GM12872 (cell line): ENCODE measurements at regions not wholly inside any gene's neighbourhood (a gene's known extent, or its start where the extent isn't known, plus 50 kb on each side); places are given as distances from the start of the nearest gene placed in this dataset.

Source experiments
- TF ChIP-seq, protein P1 (sequence below): IDR thresholded peaks from 3 replicates; pipeline ENCODE4 v1.5.1; 2011; ENCODE audit warnings: low read depth, mild to moderate bottlenecking, low read length, moderate library complexity; ENCODE audit not compliant: insufficient read depth

DNA sequence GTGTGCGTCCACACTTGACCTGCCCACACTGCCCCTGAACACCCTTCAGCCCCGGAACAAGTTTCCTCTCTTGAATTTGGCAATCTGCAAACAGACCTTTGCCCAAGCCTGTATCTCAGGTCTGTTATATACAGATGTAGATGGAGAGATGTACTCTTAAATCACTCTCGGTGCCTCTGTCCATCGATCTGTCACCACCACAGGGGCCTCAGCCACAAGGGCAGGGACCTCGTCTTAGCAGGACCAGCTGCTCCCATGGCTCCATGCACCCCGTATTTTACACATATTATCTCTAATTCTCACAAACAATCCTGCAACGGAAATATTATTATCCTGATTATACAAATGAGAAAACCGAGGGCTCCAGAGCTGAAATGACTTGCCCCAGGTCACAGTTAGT is 313.4 kb downstream of the BCL11B start:
- TF ChIP-seq, protein P1, sequence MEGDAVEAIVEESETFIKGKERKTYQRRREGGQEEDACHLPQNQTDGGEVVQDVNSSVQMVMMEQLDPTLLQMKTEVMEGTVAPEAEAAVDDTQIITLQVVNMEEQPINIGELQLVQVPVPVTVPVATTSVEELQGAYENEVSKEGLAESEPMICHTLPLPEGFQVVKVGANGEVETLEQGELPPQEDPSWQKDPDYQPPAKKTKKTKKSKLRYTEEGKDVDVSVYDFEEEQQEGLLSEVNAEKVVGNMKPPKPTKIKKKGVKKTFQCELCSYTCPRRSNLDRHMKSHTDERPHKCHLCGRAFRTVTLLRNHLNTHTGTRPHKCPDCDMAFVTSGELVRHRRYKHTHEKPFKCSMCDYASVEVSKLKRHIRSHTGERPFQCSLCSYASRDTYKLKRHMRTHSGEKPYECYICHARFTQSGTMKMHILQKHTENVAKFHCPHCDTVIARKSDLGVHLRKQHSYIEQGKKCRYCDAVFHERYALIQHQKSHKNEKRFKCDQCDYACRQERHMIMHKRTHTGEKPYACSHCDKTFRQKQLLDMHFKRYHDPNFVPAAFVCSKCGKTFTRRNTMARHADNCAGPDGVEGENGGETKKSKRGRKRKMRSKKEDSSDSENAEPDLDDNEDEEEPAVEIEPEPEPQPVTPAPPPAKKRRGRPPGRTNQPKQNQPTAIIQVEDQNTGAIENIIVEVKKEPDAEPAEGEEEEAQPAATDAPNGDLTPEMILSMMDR, result no peak

DNA sequence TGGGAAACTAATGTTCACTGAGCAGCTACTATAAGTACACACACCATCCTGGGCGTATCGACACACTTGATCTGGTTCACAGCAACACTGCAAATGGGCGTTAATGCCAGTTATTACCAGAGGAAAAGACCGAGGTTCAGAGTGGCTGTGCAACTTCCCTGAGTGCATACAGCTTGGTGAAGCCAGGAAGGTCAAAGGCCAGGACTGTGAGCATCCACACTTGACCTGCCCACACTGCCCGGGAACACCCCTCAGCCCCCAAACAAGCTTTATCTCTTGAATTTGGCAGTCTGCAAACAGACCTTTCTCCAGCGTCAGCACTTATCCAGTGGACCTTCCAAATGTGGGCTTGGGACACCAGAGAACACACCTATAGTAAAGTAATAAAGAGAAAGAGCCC is 312.6 kb downstream of the BCL11B start:
- TF ChIP-seq, protein P1, result no peak

DNA sequence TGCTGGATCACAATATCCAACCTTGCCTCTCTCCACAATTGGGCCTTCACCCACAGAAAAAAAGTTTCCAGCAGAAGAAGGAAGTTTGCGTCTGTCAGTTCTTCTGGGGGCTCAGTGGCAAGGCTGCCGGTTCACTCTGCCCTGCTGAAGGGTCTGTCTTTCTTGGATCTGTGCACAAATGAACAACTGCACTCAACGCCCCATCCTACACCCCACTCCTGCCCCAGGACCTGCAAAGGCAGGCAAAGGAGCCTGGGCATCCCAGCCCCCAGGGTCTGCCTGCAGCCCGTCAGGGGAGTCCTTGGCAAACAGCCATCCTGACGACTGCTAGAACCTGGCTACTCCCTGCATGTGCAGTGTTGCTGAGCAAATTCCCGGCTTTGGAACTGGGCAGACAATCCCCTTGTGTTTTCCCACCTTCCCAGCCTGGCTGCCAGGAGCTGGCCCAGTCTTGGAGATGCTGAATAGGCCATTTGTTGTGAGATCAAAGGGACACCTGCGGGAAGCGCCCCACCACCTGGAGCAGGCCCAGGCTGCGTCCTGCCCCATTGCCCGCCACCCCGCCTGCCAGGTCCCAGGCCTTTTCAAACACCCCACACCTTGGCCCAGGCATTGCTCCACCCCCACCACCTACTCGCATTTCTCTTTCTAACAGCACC is 311.9 kb downstream of the BCL11B start:
- TF ChIP-seq, protein P1, result no peak

DNA sequence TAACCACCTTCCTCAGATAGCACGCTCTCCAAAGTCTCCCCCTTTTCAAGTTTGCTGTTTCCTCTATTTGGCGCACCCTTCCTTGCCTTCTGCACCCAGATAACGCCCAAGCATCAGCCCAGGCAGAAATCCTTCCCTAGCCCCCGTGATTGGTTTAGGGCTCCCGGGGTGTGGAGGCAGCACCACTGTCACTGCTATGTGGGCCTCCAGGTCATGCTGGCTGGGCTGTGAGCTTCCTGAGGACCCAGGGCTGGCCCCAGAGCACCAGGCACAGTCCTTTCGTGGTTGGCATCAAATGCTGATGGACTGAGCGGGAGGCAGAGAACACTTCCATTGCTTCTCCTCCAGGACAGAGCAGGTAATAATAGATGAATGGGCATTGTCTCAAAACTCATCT is 311.4 kb downstream of the BCL11B start:
- TF ChIP-seq, protein P1, result no peak

DNA sequence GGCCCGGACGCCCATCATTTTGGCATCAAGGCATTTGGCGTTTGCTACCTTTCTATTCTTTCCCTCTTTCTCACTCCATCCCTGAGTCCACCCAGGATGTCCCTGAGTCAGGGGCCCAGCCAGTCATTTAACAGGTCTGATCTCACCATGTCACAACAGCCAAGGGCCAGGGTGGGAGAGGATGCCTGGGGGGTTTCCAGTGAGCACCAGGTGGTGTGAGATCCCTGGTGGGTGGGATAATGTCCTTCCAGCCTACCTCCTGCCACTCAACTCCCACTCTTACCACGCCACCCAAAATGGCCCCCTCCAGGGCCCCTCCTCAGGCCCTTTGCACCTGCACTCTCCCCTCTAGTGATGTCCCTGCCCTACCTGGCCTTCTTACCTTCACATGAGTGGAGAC is 310.8 kb downstream of the BCL11B start:
- TF ChIP-seq, protein P1, result no peak

DNA sequence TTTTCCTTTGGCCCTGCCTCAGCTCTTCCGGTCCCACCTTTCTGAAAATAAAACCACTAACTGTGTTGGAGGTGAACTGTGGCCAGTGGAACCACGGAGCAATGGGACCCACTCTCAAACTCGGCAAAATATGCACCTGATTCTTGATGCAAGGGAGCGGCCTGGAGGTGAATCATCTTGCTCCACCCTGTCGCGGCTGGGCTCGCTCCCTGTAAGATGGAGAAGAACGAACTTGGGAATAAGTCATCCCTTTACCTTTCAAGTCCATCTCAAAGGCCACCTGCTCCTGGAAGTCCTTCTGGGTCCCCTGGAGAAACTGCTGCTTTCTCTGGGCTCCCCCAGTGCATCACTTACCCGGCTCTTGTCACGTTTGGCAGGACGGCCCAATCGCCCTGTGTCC is 309.9 kb downstream of the BCL11B start:
- TF ChIP-seq, protein P1, result no peak

DNA sequence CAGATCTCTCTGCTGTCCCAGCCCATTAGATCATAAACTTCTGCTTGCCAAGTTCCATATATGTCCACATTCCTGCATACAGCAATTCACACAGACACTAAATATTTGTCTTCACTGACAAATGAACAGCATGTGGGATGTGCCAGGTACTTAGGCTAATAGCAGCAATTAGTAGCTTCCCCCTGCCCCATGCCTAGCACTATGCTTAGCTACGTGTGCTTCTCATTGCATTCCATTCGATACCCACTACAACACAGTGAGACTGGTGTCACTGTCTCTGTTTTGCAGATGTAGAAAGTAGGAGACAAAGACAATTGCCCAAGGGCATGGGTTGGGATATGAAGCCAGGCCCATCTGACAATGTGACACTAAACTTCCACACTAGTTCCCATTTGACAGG is 308.4 kb downstream of the BCL11B start:
- TF ChIP-seq, protein P1, result no peak
